ENCODE measurements at regions not wholly inside any gene's neighbourhood (a gene's known extent, or its start where the extent isn't known, plus 50 kb on each side); places are given as distances from the start of the nearest gene placed in this dataset.
A peak's percentile ranks its signal among the peaks of the same experiment; 100 is the strongest.

DNA sequence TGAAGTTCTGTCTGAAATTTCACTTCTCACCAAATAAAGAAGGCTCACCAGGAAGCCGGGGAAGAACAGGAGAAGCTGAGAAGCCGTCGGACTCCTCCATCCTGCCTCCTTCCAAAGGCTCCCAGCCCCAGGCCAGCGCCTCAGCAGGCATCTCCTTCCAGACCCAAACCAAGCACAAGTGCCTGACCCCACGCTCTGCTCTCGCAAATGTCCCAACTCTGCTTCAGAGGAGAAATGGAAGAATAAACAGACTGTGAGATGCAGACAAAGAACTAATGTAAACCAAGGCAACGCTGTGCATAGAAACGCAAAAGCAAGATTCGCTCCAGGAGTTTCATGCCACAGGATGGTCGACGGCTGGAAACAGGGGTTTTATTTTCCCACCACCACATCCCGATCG lies 100.3 kb upstream of the EXOC2 start:
- no peak for DNase-seq (ENCODE audit: low read depth in 2 of 2)
- TF ChIP-seq, protein P1, sequence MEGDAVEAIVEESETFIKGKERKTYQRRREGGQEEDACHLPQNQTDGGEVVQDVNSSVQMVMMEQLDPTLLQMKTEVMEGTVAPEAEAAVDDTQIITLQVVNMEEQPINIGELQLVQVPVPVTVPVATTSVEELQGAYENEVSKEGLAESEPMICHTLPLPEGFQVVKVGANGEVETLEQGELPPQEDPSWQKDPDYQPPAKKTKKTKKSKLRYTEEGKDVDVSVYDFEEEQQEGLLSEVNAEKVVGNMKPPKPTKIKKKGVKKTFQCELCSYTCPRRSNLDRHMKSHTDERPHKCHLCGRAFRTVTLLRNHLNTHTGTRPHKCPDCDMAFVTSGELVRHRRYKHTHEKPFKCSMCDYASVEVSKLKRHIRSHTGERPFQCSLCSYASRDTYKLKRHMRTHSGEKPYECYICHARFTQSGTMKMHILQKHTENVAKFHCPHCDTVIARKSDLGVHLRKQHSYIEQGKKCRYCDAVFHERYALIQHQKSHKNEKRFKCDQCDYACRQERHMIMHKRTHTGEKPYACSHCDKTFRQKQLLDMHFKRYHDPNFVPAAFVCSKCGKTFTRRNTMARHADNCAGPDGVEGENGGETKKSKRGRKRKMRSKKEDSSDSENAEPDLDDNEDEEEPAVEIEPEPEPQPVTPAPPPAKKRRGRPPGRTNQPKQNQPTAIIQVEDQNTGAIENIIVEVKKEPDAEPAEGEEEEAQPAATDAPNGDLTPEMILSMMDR (IDR thresholded peaks at IDR 0.05; ENCODE audit: low read depth, low read length), result no peak
- no peak overlapping the region for H3K4me3 ChIP-seq (replicated peaks in 1 of 2; ENCODE audit: low read depth in 2 of 2, low read length in 2 of 2)

DNA sequence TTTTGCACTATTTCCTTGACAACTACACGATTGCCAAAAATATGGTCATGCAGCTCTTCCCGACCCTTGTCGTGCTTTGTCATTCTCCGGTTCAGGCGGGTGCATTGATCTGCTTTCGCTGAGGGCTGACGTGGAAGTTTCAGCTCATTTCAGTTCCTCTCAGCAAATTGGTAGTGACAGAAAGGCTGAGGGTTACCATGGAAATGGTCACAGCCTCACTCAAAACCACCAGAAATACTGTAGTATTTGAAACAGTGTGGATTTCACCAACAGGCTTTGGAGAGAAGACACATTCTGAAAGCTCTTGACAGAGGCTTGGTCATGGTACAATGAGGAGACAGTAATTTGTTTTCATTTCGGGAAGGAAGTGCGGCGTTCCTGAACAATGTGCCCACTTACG lies 99.7 kb upstream of the EXOC2 start:
- no peak for DNase-seq (ENCODE audit: low read depth in 2 of 2)
- TF ChIP-seq, protein P1 (IDR thresholded peaks at IDR 0.05; ENCODE audit: low read depth, low read length), result no peak
- H3K4me3 ChIP-seq (replicated peaks in 1 of 2; ENCODE audit: low read depth in 2 of 2, low read length in 2 of 2), result no peak overlapping the region

DNA sequence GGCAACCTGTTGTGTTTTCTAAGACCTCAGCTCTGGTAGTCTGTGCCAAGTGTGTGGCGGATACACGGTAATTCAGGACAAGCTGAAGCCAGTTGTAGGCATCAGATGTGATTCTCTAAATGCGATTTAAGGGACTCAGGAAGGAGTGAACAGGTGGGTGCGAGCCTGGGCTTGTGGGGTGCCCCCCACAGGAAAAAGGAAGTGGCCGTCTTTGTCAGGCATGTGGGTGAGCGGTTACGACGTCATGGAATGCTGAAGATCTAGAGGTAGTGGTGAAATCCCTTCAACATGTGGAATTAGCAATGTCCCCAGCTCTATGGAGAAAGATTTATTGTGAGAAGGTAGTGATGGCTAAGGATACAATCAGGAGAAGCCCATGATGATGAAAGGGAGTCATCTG lies 95.1 kb upstream of the EXOC2 start:
- no peak overlapping the region for H3K4me3 ChIP-seq (replicated peaks in 1 of 2; ENCODE audit: low read depth in 2 of 2, low read length in 2 of 2)
- TF ChIP-seq, protein P1 (IDR thresholded peaks at IDR 0.05; ENCODE audit: low read depth, low read length), result no peak
- DNase-seq (ENCODE audit: low read depth in 2 of 2), result no peak

GRCh38 chr6:786946-787763 lies 94.2 kb upstream of the EXOC2 start:
- TF ChIP-seq, protein P1 (IDR thresholded peaks at IDR 0.05; ENCODE audit: low read depth, low read length), result peak; percentile 63

DNA sequence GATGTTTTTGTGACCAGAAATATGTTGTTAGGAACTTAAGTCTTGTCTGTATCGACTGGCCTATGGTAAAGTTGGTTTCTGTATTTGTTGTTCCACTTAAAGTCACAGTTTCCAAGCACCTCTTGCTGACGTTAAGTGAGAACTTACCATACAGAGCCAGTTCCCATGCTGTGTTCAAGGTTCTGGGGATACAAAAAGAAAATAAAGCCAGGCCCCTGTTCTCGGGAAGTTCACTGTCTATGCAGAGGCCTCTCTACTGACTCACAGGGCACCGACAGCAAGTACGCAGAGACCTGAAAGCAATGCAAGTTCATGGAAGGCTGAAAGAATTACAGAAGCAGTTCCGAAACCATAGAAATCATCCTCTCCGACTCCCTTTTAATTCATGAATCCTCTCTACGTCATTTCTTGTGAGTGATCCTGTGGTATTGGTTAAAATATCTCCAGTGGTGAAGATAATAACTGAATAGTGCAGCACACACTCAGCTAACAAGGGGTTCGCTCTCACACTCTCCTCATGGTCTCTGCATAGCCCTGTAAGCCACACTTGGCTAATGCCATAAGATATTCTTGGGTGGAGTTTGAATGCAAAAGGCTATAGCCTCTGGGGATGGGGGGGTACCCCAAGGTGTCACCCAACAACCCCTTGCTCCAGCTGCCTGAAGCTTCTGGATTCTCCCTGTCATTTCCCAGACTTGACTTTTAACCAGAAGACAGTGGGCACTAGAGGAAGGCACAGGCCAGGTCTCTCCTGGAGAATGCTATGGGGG lies 91.2 kb upstream of the EXOC2 start:
- TF ChIP-seq, protein P1 (IDR thresholded peaks at IDR 0.05; ENCODE audit: low read depth, low read length), result no peak
- DNase-seq (ENCODE audit: low read depth in 2 of 2), result no peak
- no peak overlapping the region for H3K4me3 ChIP-seq (replicated peaks in 1 of 2; ENCODE audit: low read depth in 2 of 2, low read length in 2 of 2)

More at GRCh38 chr6:786946-787763, 94.2 kb upstream of the EXOC2 start:
- DNase-seq (ENCODE audit: low read depth in 2 of 2), result peak; percentile 4 to 18
- no peak overlapping the region for H3K4me3 ChIP-seq (replicated peaks in 1 of 2; ENCODE audit: low read depth in 2 of 2, low read length in 2 of 2)

GRCh38 chr6:782141-782540 lies 89.2 kb upstream of the EXOC2 start:
- TF ChIP-seq, protein P1 (IDR thresholded peaks at IDR 0.05; ENCODE audit: low read depth, low read length), result no peak
- DNase-seq (ENCODE audit: low read depth in 2 of 2), result no peak
- no peak overlapping the region for H3K4me3 ChIP-seq (replicated peaks in 1 of 2; ENCODE audit: low read depth in 2 of 2, low read length in 2 of 2)
